HTR-8/SVneo (cell line): ENCODE measurements at regions not wholly inside any gene's neighbourhood (a gene's known extent, or its start where the extent isn't known, plus 50 kb on each side); places are given as distances from the start of the nearest gene placed in this dataset.

Source experiments
- DNase-seq: peaks from one replicate; pipeline ENCODE4 v3.0.0; 2011; ENCODE audit warnings: low spot score, mixed read lengths; ENCODE audit not compliant: insufficient read length
- FAIRE-seq: peaks from 2 replicates; lab custom pipeline; 2011; peaks lifted over from hg19 to GRCh38; lab: Jason Lieb, UNC

GRCh38 chr16:49972961-49973360 is 52.1 kb upstream of the CNEP1R1 start:
- DNase-seq (no peak), FAIRE-seq (no peak)
